SK-N-SH treated with all-trans-retinoic acid at 6 μM for 48 hours (cell line): ENCODE measurements at regions not wholly inside any gene's neighbourhood (a gene's known extent, or its start where the extent isn't known, plus 50 kb on each side); places are given as distances from the start of the nearest gene placed in this dataset.

Experiments
- ATAC-seq: fragments of 200-7000 bp; cut with Tn5 transposase; 3 replicates; pipeline ENCODE4 v1.9.1; 2020; ENCODE audit warnings: mild to moderate bottlenecking, moderate library complexity
- ARNTL ChIP-seq: fragments of 450-650 bp; formaldehyde crosslinking; IDR thresholded peaks from 2 replicates; pipeline ENCODE4 v1.5.0; 2020; ENCODE audit warnings: low read depth, mild to moderate bottlenecking, moderate library complexity, borderline replicate concordance
- BACH2 ChIP-seq: fragments of 250-450 bp; sonication (Bioruptor Pico); IDR thresholded peaks from 2 replicates; pipeline ENCODE4 v1.9.0; 2021; ENCODE audit warnings: mild to moderate bottlenecking, borderline replicate concordance
- CREB5 ChIP-seq: fragments of 250-450 bp; sonication (Bioruptor Pico); IDR thresholded peaks from 2 replicates; pipeline ENCODE4 v1.5.1; 2020; ENCODE audit warnings: low read depth, mild to moderate bottlenecking, moderate library complexity
- CSDC2 ChIP-seq: fragments of 250-450 bp; sonication (Bioruptor Pico); IDR thresholded peaks from 2 replicates; pipeline ENCODE4 v1.5.0; 2020; ENCODE audit warnings: mild to moderate bottlenecking, moderate library complexity
- ESRRG ChIP-seq: fragments of 250-450 bp; sonication (Bioruptor Pico); IDR thresholded peaks from 2 replicates; pipeline ENCODE4 v1.6.1; 2021; ENCODE audit warnings: mild to moderate bottlenecking
- GLIS3 ChIP-seq: fragments of 250-450 bp; sonication (Bioruptor Pico); IDR thresholded peaks from 2 replicates; pipeline ENCODE4 v1.5.0; 2020; ENCODE audit warnings: mild to moderate bottlenecking, moderate library complexity
- ISL1 ChIP-seq: fragments of 250-450 bp; sonication (Bioruptor Pico); IDR thresholded peaks from 2 replicates; pipeline ENCODE4 v2.1.2; 2022; ENCODE audit warnings: mild to moderate bottlenecking, moderate library complexity
- OSR1 ChIP-seq: fragments of 250-450 bp; sonication (Bioruptor Pico); IDR thresholded peaks from 2 replicates; pipeline ENCODE4 v1.8.0; 2022; ENCODE audit warnings: moderate library complexity, mild to moderate bottlenecking, inconsistent platforms
- PATZ1 ChIP-seq: fragments of 250-450 bp; sonication (Bioruptor Pico); IDR thresholded peaks from 2 replicates; pipeline ENCODE4 v1.8.0; 2020; ENCODE audit warnings: mild to moderate bottlenecking, moderate library complexity, borderline replicate concordance
- POU6F1 ChIP-seq: fragments of 250-450 bp; sonication (Bioruptor Pico); IDR thresholded peaks from 2 replicates; pipeline ENCODE4 v1.8.0; 2021; ENCODE audit warnings: low read depth, mild to moderate bottlenecking, moderate library complexity, borderline replicate concordance
- PPARA ChIP-seq: fragments of 250-450 bp; sonication (Bioruptor Pico); IDR thresholded peaks from 2 replicates; pipeline ENCODE4 v1.5.0; 2020; ENCODE audit warnings: mild to moderate bottlenecking, borderline replicate concordance
- RARB ChIP-seq: fragments of 250-450 bp; sonication (Bioruptor Pico); IDR thresholded peaks from 2 replicates; pipeline ENCODE4 v1.8.0; 2021; ENCODE audit warnings: mild to moderate bottlenecking, moderate library complexity
- TCF4 ChIP-seq: fragments of 250-450 bp; sonication (Bioruptor Pico); IDR thresholded peaks from 2 replicates; pipeline ENCODE4 v1.8.0; 2021; ENCODE audit warnings: mild to moderate bottlenecking, moderate library complexity, borderline replicate concordance
- TSHZ2 ChIP-seq: fragments of 250-450 bp; sonication (Bioruptor Pico); IDR thresholded peaks from 2 replicates; pipeline ENCODE4 v1.5.0; 2020; ENCODE audit warnings: mild to moderate bottlenecking, moderate library complexity
- ZC3H10 ChIP-seq: fragments of 250-450 bp; sonication (Bioruptor Pico); IDR thresholded peaks from 2 replicates; pipeline ENCODE4 v1.5.1; 2021; ENCODE audit warnings: mild to moderate bottlenecking, moderate library complexity
- ZFP3 ChIP-seq: fragments of 250-450 bp; sonication (Bioruptor Pico); IDR thresholded peaks from 2 replicates; pipeline ENCODE4 v1.5.0; 2020; ENCODE audit warnings: mild to moderate bottlenecking, moderate library complexity
- ZFP30 ChIP-seq: fragments of 450-650 bp; formaldehyde crosslinking; IDR thresholded peaks from 2 replicates; pipeline ENCODE4 v1.5.0; 2022; ENCODE audit warnings: mild to moderate bottlenecking, moderate library complexity
- ZNF565 ChIP-seq: fragments of 450-650 bp; formaldehyde crosslinking; conservative IDR thresholded peaks from 2 replicates; pipeline ENCODE4 v1.5.0; 2020; ENCODE audit warnings: low read depth, mild to moderate bottlenecking, moderate library complexity
- ZNF70 ChIP-seq: fragments of 450-650 bp; formaldehyde crosslinking; IDR thresholded peaks from 2 replicates; pipeline ENCODE4 v1.5.0; 2020; ENCODE audit warnings: mild to moderate bottlenecking, moderate library complexity
- ZNF8 ChIP-seq: fragments of 450-650 bp; formaldehyde crosslinking; IDR thresholded peaks from 2 replicates; pipeline ENCODE4 v1.5.0; 2020; ENCODE audit warnings: mild to moderate bottlenecking, moderate library complexity

GRCh38 chr20:21862956-21863355 is 157.5 kb downstream of the PAX1 start:
- TF ChIP-seq ZNF565 (CRISPR knock-in tag), result no peak
- no peak for TF ChIP-seq ESRRG (CRISPR knock-in tag)
- no peak for TF ChIP-seq ZNF8 (CRISPR knock-in tag)
- TF ChIP-seq GLIS3, result no peak
- TF ChIP-seq ISL1, result no peak
- no peak for TF ChIP-seq BACH2 (CRISPR knock-in tag)
- no peak for TF ChIP-seq ZNF70 (CRISPR knock-in tag)
- no peak for TF ChIP-seq CREB5 (CRISPR knock-in tag)
- TF ChIP-seq, all 23 proteins: peak for 0

GRCh38 chr20:21862259-21862946 is 156.9 kb downstream of the PAX1 start:
- ATAC-seq, result no peak

More at GRCh38 chr20:21862956-21863355, 157.5 kb downstream of the PAX1 start:
- ATAC-seq, result no peak

More at GRCh38 chr20:21862259-21862946, 156.9 kb downstream of the PAX1 start:
- TF ChIP-seq RARB (no peak), PATZ1 (CRISPR knock-in tag) (no peak), ZNF8 (CRISPR knock-in tag) (no peak), ARNTL (CRISPR knock-in tag) (no peak), ZFP30 (no peak), GLIS3 (no peak), ZFP3 (CRISPR knock-in tag) (no peak), ZC3H10 (CRISPR knock-in tag) (no peak), ZNF565 (CRISPR knock-in tag) (no peak), TSHZ2 (CRISPR knock-in tag) (no peak), BACH2 (CRISPR knock-in tag) (no peak), OSR1 (CRISPR knock-in tag) (no peak), CREB5 (CRISPR knock-in tag) (no peak), TCF4 (CRISPR knock-in tag) (no peak), ESRRG (CRISPR knock-in tag) (no peak), ISL1 (no peak), ZNF70 (CRISPR knock-in tag) (no peak), CSDC2 (CRISPR knock-in tag) (no peak), POU6F1 (CRISPR knock-in tag) (no peak), PPARA (no peak)
- TF ChIP-seq, all 23 proteins: peak for 0
